GM12878 (cell line): ENCODE measurements at regions not wholly inside any gene's neighbourhood (a gene's known extent, or its start where the extent isn't known, plus 50 kb on each side); places are given as distances from the start of the nearest gene placed in this dataset.

Experiments used
- ATAC-seq: fragments of 200-7000 bp; cut with Tn5 transposase; 3 replicates; pipeline ENCODE4 v1.9.1; 2020; ENCODE audit warnings: mild to moderate bottlenecking, moderate library complexity
- BruUV-seq: library from RNA; stranded (reverse); fragments of 400-500 nt; replicated peaks from 2 replicates; lab custom pipeline; 2021; lab: Mats Ljungman, UMichigan
- CTCF ChIA-PET: fragments of 300-600 bp; sonication (Branson Sonifier 250); formaldehyde crosslinking; extraction: SDS; loops from one replicate; lab custom pipeline; 2021; ENCODE audit warnings: inconsistent platforms; lab: Yijun Ruan, JAX
- POLR2A ChIA-PET: fragments of 350-600 bp; formaldehyde crosslinking; extraction: SDS; loops from one replicate; lab custom pipeline; 2021; ENCODE audit warnings: inconsistent platforms; lab: Charles Lee
- RAD21 ChIA-PET: fragments of 300-600 bp; sonication (Branson Sonifier 250); formaldehyde crosslinking; loops from one replicate; lab custom pipeline; 2023; ENCODE audit warnings: antibody characterized with exemption; ENCODE audit not compliant: unreplicated experiment; lab: Charles Lee
- SMC1A ChIA-PET: fragments of 300-600 bp; sonication (Branson Sonifier 250); formaldehyde crosslinking; loops from one replicate; lab custom pipeline; 2023; ENCODE audit not compliant: unreplicated experiment, uncharacterized antibody; lab: Charles Lee
- DNase-seq: peaks from one replicate; pipeline ENCODE4 v3.0.0-alpha.2; 2011; ENCODE audit warnings: low read depth, low spot score
- FAIRE-seq: peaks from 3 replicates; lab custom pipeline; 2011; peaks lifted over from hg19 to GRCh38; lab: Jason Lieb, UNC
- H2AFZ ChIP-seq: 2 replicates; pipeline ENCODE4 v1.6.0; 2011; ENCODE audit warnings: low read depth, low read length, control low read depth; ENCODE audit not compliant: control insufficient read depth
- H3K27ac ChIP-seq: 2 replicates; pipeline ENCODE4 v1.5.1; 2011; ENCODE audit warnings: control low read depth; ENCODE audit not compliant: control insufficient read depth, insufficient read depth
- H3K27me3 ChIP-seq, 2 experiments: replicated peaks in 1 of 2; 2 replicates each; pipeline versions ENCODE4 v1.6.0 to v1.6.1; 2011; ENCODE audit warnings: low read length in 1 of 2; ENCODE audit not compliant: control insufficient read depth in 2 of 2, insufficient read depth in 2 of 2
- H3K36me3 ChIP-seq, 2 experiments: 2 replicates each; pipeline ENCODE4 v1.5.1; 2011; ENCODE audit warnings: low read length in 1 of 2; ENCODE audit not compliant: control insufficient read depth in 2 of 2, insufficient read depth in 2 of 2
- H3K4me1 ChIP-seq: 2 replicates; pipeline ENCODE4 v1.6.1; 2011; ENCODE audit warnings: mild to moderate bottlenecking, low read length, moderate library complexity, mixed read lengths; ENCODE audit not compliant: control insufficient read depth, insufficient read depth
- H3K4me2 ChIP-seq: 2 replicates; pipeline ENCODE4 v1.6.0; 2011; ENCODE audit warnings: control low read depth; ENCODE audit not compliant: control insufficient read depth, insufficient read depth
- H3K4me3 ChIP-seq: fragments of 200-600 bp; sonication (generic); 2 replicates; pipeline ENCODE4 v1.5.1; 2016
- H3K79me2 ChIP-seq: 2 replicates; pipeline ENCODE4 v1.6.0; 2011; ENCODE audit warnings: low read length; ENCODE audit not compliant: control insufficient read depth, insufficient read depth
- H3K9ac ChIP-seq: 2 replicates; pipeline ENCODE4 v1.8.0; 2011; ENCODE audit warnings: low read length, control low read depth, mixed read lengths; ENCODE audit not compliant: control insufficient read depth, insufficient read depth
- H3K9me3 ChIP-seq: replicated peaks from 3 replicates; pipeline ENCODE4 v1.5.1; 2011; ENCODE audit warnings: mild to moderate bottlenecking, low read length; ENCODE audit not compliant: control insufficient read depth, insufficient read depth
- H4K20me1 ChIP-seq: 2 replicates; pipeline ENCODE4 v1.6.0; 2011; ENCODE audit not compliant: control insufficient read depth, insufficient read depth
- BRCA1 ChIP-seq: IDR thresholded peaks from 2 replicates; pipeline ENCODE4 v1.6.1; 2011; ENCODE audit warnings: low read depth, low read length, improper control_type of control experiment
- CEBPB ChIP-seq, 2 experiments: fragments of 150-350 bp in 1 of 2; IDR thresholded peaks; 2 replicates each; pipeline ENCODE4 v1.6.1; 2012 to 2014; ENCODE audit warnings: low read depth in 2 of 2, low read length in 2 of 2, borderline replicate concordance in 1 of 2, inconsistent platforms in 1 of 2
- IRF4 ChIP-seq: IDR thresholded peaks from 2 replicates; pipeline ENCODE4 v1.6.1; 2011; ENCODE audit warnings: low read depth, low read length
- NFYA ChIP-seq: IDR thresholded peaks from 2 replicates; pipeline ENCODE4 v1.6.1; 2011; ENCODE audit warnings: low read depth, mild to moderate bottlenecking, low read length, improper control_type of control experiment, borderline replicate concordance
- PAX5 ChIP-seq: IDR thresholded peaks from 2 replicates; pipeline ENCODE4 v1.6.1; 2011; ENCODE audit warnings: low read depth, low read length, borderline replicate concordance
- ZSCAN29 ChIP-seq: fragments of 450-650 bp; IDR thresholded peaks from 2 replicates; pipeline ENCODE4 v1.6.1; 2017; ENCODE audit warnings: mild to moderate bottlenecking, moderate library complexity
- WGBS: methylation state at CpG from one replicate; pipeline ENCODE4 v1.1.6; 2016; ENCODE audit warnings: low lambda C conversion rate; ENCODE audit not compliant: insufficient replicate concordance, insufficient coverage; ENCODE audit errors: missing lambda C conversion rate; 5-methylcytosine and 5-hydroxymethylcytosine counted together
- in situ Hi-C: fragments of 300-500 bp; cut with MboI; formaldehyde crosslinking; loops from 9 replicates; pipeline ENCODE4 v1.14.3; 2018; ENCODE audit warnings: mixed read lengths
- intact Hi-C: fragments of 100-400 bp; cut with micrococcal nuclease; formaldehyde crosslinking; loops from one replicate; pipeline ENCODE4 v1.14.2; 2022; ENCODE audit not compliant: unreplicated experiment
- TF ChIP-seq, protein P1 (sequence below): IDR thresholded peaks from 2 replicates; pipeline ENCODE4 v1.6.1; 2012; ENCODE audit warnings: improper control_type of control experiment, low read depth, low read length; ENCODE audit not compliant: insufficient replicate concordance
- TF ChIP-seq, protein P2 (sequence below): IDR thresholded peaks from 2 replicates; pipeline ENCODE4 v1.6.1; 2012; ENCODE audit warnings: low read length, inconsistent platforms
- TF ChIP-seq, protein P3 (sequence below): IDR thresholded peaks from 2 replicates; pipeline ENCODE4 v1.6.1; 2011; ENCODE audit warnings: low read depth, mild to moderate bottlenecking, low read length, moderate library complexity, borderline replicate concordance; ENCODE audit errors: extremely low read depth

DNA sequence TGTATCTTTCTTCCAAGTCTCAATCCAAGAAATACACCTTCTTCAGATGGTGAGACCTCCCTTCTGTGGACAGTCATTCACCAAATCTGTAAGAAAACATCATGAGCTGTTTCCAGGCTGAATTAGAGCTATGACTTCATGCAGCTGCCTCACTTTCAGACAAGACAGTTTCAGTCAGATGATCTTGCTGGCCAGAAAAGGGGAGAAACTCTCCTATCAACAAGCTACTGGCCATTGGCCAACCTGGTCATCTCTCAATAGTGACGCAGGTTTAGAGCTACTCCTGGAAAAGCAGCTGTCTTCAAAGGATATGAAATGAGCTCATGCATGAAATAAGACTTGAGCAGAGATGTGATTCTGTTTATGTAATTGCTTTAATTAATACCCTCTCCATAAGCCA, 69.6 kb upstream of the NDP start:
- H3K4me2 ChIP-seq, result no peak overlapping the region
- ChIA-PET RAD21 (no interaction called here), CTCF (interaction anchor here (1.2 kb wide), 1 partner anchor 207 kb away, joined by 3 read pairs; no protein-coding TSS in a partner anchor), SMC1A (no interaction called here), POLR2A (interaction anchor here (0.7 kb wide), 1 partner anchor 179 kb away, joined by 3 read pairs; no protein-coding TSS in a partner anchor)
- no peak overlapping the region for H3K4me3 ChIP-seq
- 0% methylated on average over 1 of the region's 1 CpG for WGBS
- in situ Hi-C loops (no loop called here), intact Hi-C loops (no loop called here)
- no peak overlapping the region for H3K27ac ChIP-seq
- ATAC-seq (no peak), DNase-seq (no peak), FAIRE-seq (no peak)
- no TSS peak for BruUV-seq
- no peaks in the 10 kb centered on the region for H3K4me1 ChIP-seq
- no peaks in the 10 kb centered on the region for H3K9me3 ChIP-seq
- no peak overlapping the region for H3K9ac ChIP-seq
- no peaks in the 10 kb centered on the region for H3K27me3 ChIP-seq
- H4K20me1 ChIP-seq, result no peaks in the 10 kb centered on the region
- H3K36me3 ChIP-seq, result no peaks in the 10 kb centered on the region
- no peak for TF ChIP-seq PAX5
- TF ChIP-seq, protein P1, sequence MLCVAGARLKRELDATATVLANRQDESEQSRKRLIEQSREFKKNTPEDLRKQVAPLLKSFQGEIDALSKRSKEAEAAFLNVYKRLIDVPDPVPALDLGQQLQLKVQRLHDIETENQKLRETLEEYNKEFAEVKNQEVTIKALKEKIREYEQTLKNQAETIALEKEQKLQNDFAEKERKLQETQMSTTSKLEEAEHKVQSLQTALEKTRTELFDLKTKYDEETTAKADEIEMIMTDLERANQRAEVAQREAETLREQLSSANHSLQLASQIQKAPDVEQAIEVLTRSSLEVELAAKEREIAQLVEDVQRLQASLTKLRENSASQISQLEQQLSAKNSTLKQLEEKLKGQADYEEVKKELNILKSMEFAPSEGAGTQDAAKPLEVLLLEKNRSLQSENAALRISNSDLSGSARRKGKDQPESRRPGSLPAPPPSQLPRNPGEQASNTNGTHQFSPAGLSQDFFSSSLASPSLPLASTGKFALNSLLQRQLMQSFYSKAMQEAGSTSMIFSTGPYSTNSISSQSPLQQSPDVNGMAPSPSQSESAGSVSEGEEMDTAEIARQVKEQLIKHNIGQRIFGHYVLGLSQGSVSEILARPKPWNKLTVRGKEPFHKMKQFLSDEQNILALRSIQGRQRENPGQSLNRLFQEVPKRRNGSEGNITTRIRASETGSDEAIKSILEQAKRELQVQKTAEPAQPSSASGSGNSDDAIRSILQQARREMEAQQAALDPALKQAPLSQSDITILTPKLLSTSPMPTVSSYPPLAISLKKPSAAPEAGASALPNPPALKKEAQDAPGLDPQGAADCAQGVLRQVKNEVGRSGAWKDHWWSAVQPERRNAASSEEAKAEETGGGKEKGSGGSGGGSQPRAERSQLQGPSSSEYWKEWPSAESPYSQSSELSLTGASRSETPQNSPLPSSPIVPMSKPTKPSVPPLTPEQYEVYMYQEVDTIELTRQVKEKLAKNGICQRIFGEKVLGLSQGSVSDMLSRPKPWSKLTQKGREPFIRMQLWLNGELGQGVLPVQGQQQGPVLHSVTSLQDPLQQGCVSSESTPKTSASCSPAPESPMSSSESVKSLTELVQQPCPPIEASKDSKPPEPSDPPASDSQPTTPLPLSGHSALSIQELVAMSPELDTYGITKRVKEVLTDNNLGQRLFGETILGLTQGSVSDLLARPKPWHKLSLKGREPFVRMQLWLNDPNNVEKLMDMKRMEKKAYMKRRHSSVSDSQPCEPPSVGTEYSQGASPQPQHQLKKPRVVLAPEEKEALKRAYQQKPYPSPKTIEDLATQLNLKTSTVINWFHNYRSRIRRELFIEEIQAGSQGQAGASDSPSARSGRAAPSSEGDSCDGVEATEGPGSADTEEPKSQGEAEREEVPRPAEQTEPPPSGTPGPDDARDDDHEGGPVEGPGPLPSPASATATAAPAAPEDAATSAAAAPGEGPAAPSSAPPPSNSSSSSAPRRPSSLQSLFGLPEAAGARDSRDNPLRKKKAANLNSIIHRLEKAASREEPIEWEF, result no peak
- TF ChIP-seq, protein P2, sequence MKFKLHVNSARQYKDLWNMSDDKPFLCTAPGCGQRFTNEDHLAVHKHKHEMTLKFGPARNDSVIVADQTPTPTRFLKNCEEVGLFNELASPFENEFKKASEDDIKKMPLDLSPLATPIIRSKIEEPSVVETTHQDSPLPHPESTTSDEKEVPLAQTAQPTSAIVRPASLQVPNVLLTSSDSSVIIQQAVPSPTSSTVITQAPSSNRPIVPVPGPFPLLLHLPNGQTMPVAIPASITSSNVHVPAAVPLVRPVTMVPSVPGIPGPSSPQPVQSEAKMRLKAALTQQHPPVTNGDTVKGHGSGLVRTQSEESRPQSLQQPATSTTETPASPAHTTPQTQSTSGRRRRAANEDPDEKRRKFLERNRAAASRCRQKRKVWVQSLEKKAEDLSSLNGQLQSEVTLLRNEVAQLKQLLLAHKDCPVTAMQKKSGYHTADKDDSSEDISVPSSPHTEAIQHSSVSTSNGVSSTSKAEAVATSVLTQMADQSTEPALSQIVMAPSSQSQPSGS, result no peak
- no peak for TF ChIP-seq ZSCAN29
- no peak for TF ChIP-seq IRF4
- TF ChIP-seq CEBPB (IDR thresholded peaks at IDR 0.05; ENCODE audit: borderline replicate concordance in 1 of 2, low read depth in 2 of 2, low read length in 2 of 2), result no peak
- TF ChIP-seq NFYA, result no peak
- TF ChIP-seq, protein P3, sequence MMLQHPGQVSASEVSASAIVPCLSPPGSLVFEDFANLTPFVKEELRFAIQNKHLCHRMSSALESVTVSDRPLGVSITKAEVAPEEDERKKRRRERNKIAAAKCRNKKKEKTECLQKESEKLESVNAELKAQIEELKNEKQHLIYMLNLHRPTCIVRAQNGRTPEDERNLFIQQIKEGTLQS, result no peak
- TF ChIP-seq BRCA1, result no peak
- no peaks in the 10 kb centered on the region for H3K79me2 ChIP-seq
- H2AFZ ChIP-seq, result no peak overlapping the region
